GM18907 (cell line): ENCODE measurements at regions not wholly inside any gene's neighbourhood (a gene's known extent, or its start where the extent isn't known, plus 50 kb on each side); places are given as distances from the start of the nearest gene placed in this dataset.
"Not testable (repeated sequence)": the region's sequence is repeated elsewhere in the genome, so short reads cannot be mapped to it uniquely, and the experiment has no call there.

Source experiments
- ATAC-seq: cut with Tn5 transposase; IDR thresholded peaks from one replicate; pipeline ENCODE4 v1.9.1; 2021; ENCODE audit warnings: mild to moderate bottlenecking, moderate library complexity; ENCODE audit not compliant: unreplicated experiment

- no peak for ATAC-seq
These were observed 653.6 kb downstream of the REEP3 start for GRCh38 chr10:64174666-64175255.

GRCh38 chr10:64175271-64175962, 654.2 kb downstream of the REEP3 start:
- no peak for ATAC-seq

DNA sequence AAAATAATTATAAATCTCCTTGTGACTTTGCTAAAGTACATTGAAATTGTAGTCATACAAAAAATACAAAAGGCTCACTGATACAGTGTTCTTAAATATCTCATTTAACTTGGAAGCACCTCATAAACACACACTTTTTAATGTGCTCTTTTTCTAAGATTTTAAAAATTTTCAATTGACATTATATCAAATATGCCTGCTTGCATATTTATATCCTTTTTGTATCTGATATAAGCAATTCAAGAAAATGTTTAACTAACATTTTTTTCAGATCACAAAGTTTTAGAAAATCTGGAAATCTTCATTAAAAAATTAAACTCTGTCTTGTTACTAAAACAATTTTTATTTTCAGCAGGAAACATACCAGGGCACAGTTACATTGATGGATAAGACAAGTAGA, 661.5 kb downstream of the REEP3 start:
- no peak for ATAC-seq

DNA sequence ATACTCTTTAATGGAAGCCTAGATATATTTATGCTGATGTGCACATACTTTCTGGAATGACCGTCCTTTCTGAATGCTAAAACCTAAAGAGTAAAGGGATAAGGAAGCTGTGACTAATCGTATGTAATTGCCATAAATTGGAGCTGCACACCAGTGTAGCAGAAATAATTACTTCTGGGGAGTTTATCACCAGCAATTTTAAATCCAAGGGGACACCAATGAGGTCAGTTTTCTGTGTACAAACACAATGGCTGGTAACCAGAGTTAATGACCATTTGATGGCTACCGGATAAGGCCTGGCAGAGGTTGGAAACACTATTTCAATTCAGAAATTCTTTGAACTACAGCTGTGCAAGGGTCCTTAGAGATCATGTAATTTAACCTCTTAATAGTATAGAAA, 670.1 kb downstream of the REEP3 start:
- ATAC-seq: no peak

- ATAC-seq: no peak
These were observed 675.6 kb downstream of the REEP3 start for GRCh38 chr10:64196638-64197315.

GRCh38 chr10:64201936-64202335, 680.7 kb downstream of the REEP3 start:
- no peak for ATAC-seq

DNA sequence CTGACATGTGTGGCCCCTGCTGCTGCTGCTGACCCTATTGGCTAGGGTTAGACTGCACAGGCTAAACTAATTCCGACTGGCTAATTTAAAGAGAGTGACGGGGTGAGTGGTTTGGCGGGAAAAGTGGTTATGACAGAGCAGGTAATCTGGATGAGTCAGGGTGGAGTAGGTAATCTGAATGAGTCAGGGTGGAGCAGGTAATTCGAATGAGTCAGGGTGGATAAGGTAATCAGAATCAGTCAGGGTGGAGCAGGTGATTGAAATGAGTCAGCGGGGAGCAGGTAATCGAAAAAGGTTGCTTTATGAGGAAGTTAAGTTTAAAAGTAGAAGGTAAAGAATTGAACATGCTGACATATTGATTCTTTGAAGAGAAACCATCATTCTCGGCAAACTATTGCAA, 683.3 kb downstream of the REEP3 start:
- not testable (repeated sequence) for ATAC-seq

DNA sequence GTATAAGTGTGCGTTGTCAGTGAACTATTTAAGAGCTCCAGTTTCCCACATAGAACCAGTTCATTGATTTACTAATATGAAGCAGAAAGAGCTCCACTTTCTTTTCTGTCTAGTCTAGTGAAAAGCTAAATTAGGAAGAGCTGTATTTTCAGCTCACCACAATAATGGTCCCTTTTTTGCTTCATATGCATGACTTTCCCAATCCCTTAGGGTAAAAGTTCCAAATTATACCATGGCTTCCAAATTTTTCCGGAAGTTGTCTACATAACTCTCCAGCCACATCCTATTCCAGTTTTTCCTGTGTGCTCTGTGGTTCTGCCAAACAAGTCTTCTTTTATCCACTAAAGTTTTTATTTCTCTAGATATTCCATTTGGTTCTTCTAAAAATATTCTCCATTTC, 685.2 kb downstream of the REEP3 start:
- ATAC-seq: no peak

DNA sequence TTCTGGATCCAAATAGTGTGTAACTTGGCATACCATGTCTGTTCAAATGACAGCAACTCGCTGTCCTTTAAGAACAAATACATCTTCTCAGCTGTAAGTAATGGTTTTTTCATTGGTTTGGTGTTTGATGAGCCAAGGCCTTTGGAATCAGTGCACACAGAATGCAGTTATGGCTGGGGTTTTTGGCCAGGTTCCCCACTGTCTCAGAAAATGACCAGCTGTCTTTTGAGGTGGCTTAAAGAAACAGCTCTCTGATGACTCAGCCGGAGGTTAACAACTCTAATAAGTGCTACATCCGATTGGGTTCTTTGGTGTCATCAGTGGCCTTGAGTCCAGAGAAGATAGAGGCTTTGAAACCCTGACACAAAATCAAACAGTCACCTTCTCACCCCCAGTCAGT, 688.4 kb downstream of the REEP3 start:
- ATAC-seq: no peak

DNA sequence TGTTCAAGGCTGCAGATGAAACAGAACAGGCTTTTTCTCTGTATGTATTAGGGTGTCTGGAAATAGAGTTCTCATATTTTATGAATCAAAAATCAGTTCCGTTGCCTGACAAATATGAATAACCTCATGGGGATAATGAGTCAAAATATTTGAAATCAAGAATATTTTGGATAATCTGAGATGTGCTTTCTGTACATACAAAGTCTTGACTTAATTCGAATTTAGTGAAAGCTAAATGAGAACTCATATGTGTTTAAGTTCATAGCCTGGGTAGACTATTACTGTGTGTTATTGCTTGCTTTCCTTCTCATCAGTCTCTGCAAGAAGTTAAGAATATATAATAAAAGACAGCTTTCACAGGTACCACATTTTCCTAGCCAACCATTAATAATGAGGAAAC, 689.0 kb downstream of the REEP3 start:
- no peak for ATAC-seq

- no peak for ATAC-seq
These were observed 690.3 kb downstream of the REEP3 start for GRCh38 chr10:64211466-64211865.

GRCh38 chr10:64215088-64215487, 693.9 kb downstream of the REEP3 start:
- no peak for ATAC-seq

- ATAC-seq: no peak
These were observed 698.2 kb downstream of the REEP3 start for GRCh38 chr10:64219271-64220025.

DNA sequence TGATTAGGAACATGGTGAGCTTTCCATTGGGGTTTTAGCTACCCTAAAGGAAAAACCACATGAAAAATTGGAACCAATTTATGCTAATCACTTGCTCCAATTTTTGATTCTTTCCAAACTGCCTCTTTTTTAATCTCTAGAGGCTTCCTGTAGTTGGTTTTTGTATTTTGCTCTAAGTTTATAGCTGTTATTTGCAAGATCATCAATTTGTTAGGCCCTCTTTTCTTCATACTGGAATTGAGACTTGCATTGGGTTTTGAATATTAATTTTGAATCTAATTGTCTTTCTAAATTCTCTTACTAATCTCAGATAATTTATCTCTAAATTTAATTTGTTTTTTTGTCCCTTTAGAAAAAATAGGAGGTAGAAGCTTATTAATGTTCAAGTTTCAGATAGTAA, 713.3 kb downstream of the REEP3 start:
- ATAC-seq: no peak

DNA sequence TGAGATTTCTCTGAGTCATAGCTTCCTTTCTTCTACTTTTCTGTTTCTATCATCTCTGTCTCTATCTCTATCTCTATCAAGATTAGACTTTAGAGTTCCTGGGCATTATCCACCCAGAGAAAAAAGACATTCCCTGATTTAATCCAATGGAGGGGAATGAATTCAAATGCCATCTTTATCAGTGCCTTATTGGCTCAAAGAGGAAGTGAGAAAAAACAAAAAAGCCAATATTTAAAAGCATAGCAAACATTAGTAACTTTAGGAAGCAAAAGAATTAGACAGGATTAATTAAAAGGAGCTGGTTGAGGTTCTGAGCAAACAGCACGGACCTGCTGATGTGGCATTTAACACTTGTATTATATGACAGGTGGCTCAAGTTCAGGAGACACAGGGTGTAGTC, 736.5 kb downstream of the REEP3 start:
- no peak for ATAC-seq

DNA sequence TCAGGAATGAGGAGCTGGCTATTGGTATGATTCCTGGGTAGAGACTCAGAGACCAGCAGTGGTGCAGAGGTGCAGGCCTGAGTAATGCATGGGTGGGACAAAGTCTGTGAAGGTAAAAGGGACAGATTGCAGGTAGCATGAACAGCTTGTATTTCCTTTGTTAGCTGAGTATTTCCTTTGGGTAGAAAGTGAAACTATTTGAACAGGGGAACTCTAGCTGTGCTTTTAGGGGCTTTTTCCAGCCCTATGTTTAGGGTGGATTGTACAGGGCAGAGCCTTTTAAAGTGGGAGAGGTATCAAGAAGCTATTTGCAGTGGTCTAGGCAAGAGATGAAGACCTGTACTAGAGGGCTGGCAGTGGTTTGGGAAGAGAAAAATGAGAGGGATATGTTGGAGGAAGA, 739.9 kb downstream of the REEP3 start:
- peak; percentile 94 for ATAC-seq

- ATAC-seq: no peak
These were observed 740.5 kb downstream of the REEP3 start for GRCh38 chr10:64261676-64262075.

DNA sequence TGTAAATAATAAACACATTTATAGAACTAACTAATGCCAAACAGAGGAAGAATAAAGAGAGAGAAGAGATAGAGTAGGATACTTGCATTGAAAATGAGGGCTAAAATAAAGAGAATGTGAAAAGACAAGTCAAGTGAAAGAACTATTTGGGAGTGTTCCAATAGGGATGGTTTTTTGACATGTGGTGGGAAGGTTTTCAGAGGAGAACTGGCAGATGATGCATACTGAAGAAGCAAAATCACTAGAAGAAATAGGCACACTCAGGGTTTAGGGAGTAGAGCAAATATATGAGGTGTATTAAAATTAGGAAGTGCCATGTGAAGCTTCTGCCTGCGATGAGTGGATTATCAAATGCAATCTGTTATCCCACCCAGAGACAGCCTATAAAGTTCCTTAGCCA, 744.8 kb downstream of the REEP3 start:
- ATAC-seq: no peak

DNA sequence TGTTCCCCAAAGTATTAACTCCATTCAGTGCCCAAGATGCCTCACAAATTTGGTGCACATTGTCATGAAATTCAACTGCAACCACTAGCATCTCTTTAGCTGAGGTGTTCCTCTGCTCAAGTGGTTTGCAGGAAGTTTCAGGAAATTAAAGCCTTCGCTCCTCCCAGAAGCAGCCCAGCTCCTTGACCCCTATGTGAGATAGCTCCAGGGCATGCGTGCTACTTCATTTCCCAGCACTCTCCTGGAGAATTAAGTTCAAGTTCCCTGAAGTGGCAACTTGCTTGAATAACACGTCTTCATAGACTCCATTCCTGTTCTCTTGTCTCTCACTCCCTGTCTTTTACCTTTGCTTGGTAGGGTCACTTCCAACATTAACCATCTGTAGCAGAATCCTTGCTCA, 750.3 kb downstream of the REEP3 start:
- no peak for ATAC-seq

- ATAC-seq: no peak
These were observed 750.8 kb downstream of the REEP3 start for GRCh38 chr10:64271983-64272382.

DNA sequence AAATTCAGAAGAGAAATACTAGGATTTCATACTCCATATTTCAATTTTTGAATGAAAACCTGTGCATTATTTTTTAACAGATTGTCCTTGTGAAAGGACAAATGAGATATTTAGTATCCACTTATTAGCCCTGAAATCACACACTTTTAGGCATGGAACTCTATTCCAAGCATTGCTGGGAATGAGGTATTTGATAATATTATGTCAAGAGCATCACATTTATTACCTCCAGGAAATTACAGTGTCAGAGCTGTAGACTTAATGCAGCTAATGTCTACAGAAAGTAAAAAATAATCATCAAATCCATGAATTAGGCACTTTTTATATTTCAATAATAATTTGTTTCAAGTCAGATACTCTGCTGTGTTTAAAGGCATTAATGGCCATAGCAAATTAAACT, 753.8 kb downstream of the REEP3 start:
- ATAC-seq: no peak

DNA sequence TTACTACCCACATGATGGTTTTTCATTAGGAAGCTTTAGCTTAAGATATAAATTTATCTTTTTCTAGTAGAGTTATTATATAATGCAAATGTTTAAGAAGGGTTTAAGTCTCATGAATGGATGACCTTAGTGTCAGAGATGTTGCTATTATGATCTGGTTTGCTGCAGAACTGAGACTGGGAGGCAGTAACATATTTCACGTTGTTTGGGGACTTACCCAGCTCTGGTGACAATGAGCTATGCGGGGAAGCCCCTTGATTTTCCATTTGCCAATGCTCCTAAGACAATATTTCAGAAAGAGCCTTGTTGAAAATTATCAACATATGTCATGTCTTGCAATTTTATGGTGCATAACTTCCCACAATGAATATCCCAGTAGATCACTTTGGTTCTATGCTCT, 754.6 kb downstream of the REEP3 start:
- peak; percentile 73 for ATAC-seq
